HG03064 (cell line): ENCODE measurements at regions not wholly inside any gene's neighbourhood (a gene's known extent, or its start where the extent isn't known, plus 50 kb on each side); places are given as distances from the start of the nearest gene placed in this dataset.

Experiments
- ATAC-seq: cut with Tn5 transposase; IDR thresholded peaks from one replicate; pipeline ENCODE4 v1.9.1; 2021; ENCODE audit warnings: low read depth; ENCODE audit not compliant: unreplicated experiment

- ATAC-seq, result no peak
These were observed 195.8 kb downstream of the NXNL2 start for GRCh38 chr9:88730780-88731179.

GRCh38 chr9:88732128-88732527 lies 197.2 kb downstream of the NXNL2 start:
- no peak for ATAC-seq

- ATAC-seq, result no peak
These were observed 198.9 kb downstream of the NXNL2 start for GRCh38 chr9:88733651-88734421.

- no peak for ATAC-seq
These were observed 199.5 kb downstream of the NXNL2 start for GRCh38 chr9:88734527-88734926.

DNA sequence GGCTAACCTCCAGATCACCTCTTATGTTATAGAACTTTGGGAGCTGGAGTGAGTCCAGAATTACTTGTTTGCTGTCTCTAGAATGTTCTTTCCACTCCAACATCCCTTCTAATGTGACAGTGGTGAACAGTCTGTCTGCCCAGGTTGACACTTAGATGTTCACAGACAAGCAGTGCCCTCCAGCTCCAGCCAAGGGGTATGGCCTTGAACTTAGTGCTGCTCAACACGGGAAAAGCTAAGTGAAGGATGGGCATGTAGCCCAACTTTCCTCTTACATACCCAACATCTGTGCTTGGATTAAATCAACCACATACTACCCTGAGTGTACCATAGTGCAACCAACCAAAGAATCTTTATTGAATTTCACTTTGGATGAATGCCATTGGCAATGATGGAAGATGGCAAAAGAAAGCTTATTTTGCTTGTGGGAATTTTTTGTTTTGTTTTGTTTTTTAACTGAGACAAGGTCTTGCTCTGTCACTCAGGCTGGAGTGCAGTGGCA lies 201.2 kb downstream of the NXNL2 start:
- ATAC-seq, result no peak

DNA sequence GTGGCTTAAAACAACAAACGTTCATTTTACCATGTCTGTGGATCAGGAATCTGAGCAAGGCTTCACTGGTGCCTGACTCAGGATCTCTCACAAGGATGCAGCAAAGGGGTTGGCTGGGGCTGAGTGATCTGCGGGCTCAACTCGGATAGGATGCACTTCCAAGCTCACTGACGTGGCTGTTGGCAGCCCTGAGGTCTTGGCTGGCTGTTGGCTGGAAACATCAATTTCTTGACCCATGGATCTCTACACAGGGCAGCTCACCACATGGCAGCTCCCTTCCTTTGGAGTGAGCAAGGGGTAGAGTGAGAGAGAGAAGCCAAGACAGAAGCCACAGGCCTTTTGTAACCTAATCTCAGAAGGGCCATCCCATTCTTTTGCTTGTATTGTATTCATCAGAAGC lies 202.1 kb downstream of the NXNL2 start:
- no peak for ATAC-seq

DNA sequence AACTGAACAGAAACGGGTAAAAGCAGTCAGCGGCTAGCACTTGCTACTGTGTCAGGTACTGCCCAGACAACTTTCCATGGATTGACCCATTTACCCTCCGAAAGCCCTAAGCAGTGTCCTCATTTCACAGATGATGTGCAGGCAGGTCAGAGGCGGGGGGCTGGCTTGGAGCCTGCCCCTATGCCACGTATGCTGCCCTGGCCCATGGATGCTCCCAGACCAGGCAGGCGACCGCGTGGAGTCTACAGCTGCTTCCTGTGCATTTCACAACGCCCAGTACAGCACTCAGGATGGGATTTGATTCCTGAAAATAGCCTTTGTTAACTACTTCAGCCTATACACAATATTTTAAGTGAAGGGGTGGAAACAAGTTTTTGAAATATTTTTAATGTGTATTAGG lies 202.9 kb downstream of the NXNL2 start:
- ATAC-seq, result no peak

DNA sequence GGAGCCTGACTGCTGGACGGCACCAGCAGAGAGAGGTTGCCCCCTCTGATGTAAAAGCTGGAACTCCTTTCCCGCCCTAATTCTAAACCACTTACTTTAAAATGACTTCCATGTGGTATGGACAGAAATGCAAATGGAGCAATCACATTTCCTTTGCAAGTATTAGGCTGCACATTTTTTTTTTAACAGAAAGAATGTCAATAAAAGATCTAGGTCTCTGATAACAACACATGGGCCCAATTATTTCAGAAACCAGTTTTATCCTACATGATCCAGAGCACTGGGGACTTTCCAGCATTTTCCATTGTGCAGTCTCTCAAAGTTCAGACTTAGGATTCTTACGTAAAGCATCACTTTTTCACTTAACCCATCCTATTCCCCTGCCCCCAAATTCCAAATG lies 203.7 kb downstream of the NXNL2 start:
- no peak for ATAC-seq

- ATAC-seq, result no peak
These were observed 204.4 kb downstream of the NXNL2 start for GRCh38 chr9:88739373-88739772.

DNA sequence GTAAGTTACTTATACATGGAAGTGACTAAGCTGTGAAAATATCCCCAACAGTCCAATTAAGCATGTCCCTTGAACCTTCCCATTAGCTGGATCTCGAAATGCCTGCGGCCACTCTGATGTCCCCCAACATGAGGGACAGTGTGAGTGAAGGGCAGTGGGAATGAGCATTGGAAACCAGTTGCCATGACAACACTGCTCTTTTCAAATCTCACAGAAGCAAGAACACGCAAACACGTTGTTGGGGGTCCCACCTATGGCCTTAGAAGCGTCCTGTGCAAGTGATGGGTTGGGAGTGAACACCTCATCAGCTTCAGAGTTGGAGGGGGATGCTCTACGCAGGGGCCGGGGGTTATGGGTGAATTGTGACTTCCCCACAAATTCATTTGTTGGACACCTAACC lies 205.9 kb downstream of the NXNL2 start:
- ATAC-seq, result no peak

GRCh38 chr9:88741335-88741734 lies 206.4 kb downstream of the NXNL2 start:
- no peak for ATAC-seq

DNA sequence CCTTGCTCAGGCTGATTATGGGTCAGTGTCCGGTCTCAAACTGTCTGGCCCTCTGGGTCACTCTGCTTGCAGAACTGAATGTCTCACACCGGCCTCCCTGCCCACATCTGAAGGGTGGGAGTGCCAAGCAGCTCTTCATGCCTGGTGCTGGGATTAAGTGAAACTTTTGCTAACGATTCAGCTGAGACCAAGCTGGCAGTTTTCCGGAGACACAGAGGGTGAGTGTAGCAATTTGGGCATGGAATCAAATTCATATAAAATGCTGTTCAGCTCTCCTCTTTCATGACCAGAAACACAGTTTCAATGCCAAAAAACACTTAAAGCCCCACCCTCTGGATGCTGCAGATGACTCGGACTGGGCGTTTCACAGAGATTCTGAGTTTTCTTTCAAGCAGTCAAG lies 207.5 kb downstream of the NXNL2 start:
- no peak for ATAC-seq

DNA sequence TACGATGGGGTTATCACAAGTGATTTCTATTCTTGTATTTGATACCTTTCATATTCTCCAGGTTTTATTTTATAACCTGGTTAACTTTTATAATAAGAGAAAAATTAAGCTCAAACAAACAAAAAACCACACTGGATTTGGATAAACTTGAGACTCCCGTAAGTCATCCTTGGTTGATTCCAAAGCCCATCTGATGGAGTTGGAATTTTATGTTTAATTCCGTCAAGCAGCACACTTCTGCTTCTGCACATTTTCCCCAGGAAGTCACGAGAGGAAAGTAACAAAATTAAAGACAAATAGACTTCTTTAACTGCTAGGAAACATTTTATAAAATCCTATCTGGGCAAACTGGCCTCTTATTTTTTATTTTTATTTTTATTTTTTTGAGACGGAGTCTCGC lies 207.9 kb downstream of the NXNL2 start:
- ATAC-seq, result no peak

GRCh38 chr9:88745276-88746001 lies 210.5 kb downstream of the NXNL2 start:
- ATAC-seq, result no peak

DNA sequence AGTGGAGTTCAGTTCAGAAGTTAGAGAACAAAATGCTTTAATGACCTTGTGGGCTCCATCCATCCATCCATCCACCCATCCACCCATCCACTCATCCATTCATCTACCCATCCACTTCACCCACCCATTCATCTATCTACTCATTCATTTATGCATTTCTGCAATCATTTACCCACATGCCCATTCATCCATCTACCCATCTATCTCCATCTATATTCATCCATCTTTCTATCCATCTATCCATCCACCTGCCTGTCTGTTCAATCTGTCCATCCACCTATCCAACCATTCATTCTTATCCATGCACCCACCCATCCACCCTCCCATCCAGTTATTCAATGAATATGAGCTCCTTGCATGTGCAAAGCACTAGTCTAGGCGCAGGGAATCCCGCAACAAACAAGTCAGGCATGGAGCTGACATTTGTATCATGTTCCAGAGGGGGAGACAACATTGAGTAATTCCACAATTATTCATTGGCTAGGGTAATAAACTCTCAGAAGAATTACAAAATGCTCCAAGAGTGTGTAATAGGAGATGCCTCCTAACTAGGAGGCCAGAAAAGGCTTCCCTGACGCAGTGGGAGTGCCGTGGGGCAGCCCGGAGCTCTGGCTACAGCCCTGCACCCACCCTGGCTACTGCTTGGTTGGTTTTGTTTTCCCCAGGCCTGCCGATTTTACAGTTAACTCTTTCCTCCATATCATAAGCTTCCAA lies 211.2 kb downstream of the NXNL2 start:
- ATAC-seq, result no peak

- no peak for ATAC-seq
These were observed 211.9 kb downstream of the NXNL2 start for GRCh38 chr9:88746743-88747398.

DNA sequence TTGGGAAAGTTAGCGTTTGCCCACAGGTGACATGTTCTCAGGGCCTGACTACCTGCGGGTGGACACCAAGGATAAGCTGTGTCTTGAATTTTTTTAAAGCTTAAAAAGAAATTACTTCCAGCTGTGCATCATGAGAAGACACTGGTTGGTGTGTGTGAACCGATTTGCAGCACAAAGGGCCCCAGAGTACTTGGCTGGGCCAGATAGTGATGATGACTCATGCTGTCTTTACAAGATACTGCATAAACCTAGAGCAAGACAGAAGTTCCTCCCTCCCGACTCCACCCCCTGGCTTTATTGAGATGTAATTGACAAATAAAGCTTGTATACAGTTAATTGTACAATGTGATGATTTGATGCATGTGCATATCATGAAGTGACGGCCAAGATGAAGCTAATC lies 212.8 kb downstream of the NXNL2 start:
- no peak for ATAC-seq

- ATAC-seq, result no peak
These were observed 213.7 kb downstream of the NXNL2 start for GRCh38 chr9:88748566-88749261.

GRCh38 chr9:88749420-88749819 lies 214.4 kb downstream of the NXNL2 start:
- no peak for ATAC-seq

DNA sequence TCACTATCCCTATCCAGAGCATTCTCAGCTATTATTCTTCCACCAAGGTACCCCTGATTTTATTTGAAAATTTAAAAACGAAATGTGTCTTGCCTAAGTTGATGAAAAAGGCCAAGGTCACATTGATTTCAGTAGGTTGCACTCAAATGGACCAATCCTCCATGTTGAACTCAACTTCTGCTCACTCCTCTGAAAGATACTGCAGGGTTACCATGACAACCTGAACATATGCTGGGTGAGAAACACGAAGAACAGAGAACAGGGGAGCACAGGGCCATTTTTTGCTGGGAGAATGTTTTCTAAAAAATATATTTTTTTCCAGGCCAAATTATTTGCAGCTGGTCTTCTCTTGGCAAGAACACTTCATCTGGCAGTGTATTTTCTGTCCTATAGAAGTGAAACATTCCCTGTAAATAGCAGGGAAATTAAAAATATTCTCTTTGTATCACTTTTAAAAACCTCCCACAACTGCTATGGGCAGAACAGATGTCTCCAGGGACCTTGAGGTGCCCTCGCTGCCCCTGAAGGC lies 215.9 kb downstream of the NXNL2 start:
- no peak for ATAC-seq
